Spleen (tissue), 7 donors: ENCODE measurements at regions not wholly inside any gene's neighbourhood (a gene's known extent, or its start where the extent isn't known, plus 50 kb on each side); places are given as distances from the start of the nearest gene placed in this dataset.

Experiments
- CTCF ChIP-seq, 11 experiments: fragments of 200-600 bp in 7 of 11; fragments of 450-650 bp in 4 of 11; sonication (generic) in 4 of 11; IDR thresholded peaks in 8 of 11; conservative IDR thresholded peaks in 3 of 11; 1 replicate in 7 of 11; 2 replicates in 4 of 11; pipeline versions ENCODE4 v1.4.0 to v1.8.0; 2016 to 2021; ENCODE audit warnings: antibody characterized with exemption in 11 of 11, inconsistent platforms in 4 of 11, mild to moderate bottlenecking in 1 of 11
- POLR2A ChIP-seq, 3 donors: fragments of 450-650 bp; IDR thresholded peaks; one replicate each; pipeline ENCODE4 v1.5.1; 2017; ENCODE audit warnings: antibody characterized with exemption in 3 of 3, mild to moderate bottlenecking in 1 of 3
- POLR2AphosphoS5 ChIP-seq, 3 donors: sonication (generic); formaldehyde crosslinking; IDR thresholded peaks; one replicate each; pipeline ENCODE4 v1.5.1; 2017; ENCODE audit warnings: antibody characterized with exemption in 3 of 3
- donor health status: DM: no; HTN: no; CAD: no; lungs with moderate emphysema.
- donor health status: DM: no; HTN: no; CAD: no.
- donor health status: DM: no; HTN: no; CAD: no.

- TF ChIP-seq CTCF (IDR thresholded peaks at IDR 0.05 in 8 of 11, conservative IDR thresholded peaks at IDR 0.05 in 3 of 11) (no peak), POLR2AphosphoS5 (IDR thresholded peaks at IDR 0.05) (no peak), POLR2A (IDR thresholded peaks at IDR 0.05) (no peak)
Observed at GRCh38 chr14:86457481-86458135, 927.7 kb downstream of the FLRT2 start.
